Glutamatergic neuron (in vitro differentiated cells): ENCODE measurements at regions not wholly inside any gene's neighbourhood (a gene's known extent, or its start where the extent isn't known, plus 50 kb on each side); places are given as distances from the start of the nearest gene placed in this dataset.

Experiments
- DNase-seq: peaks from one replicate; pipeline ENCODE4 v3.0.0; 2022
- H3K27ac Mint-ChIP-seq: one replicate; pipeline ENCODE4 v1.8.0; 2020; ENCODE audit warnings: mild to moderate bottlenecking, mixed read lengths, inconsistent platforms; ENCODE audit not compliant: unreplicated experiment
- H3K27me3 Mint-ChIP-seq: one replicate; pipeline ENCODE4 v1.8.0; 2020; ENCODE audit warnings: mild to moderate bottlenecking, moderate library complexity, mixed read lengths, inconsistent platforms; ENCODE audit not compliant: unreplicated experiment
- H3K36me3 Mint-ChIP-seq: one replicate; pipeline ENCODE4 v1.8.0; 2020; ENCODE audit warnings: mild to moderate bottlenecking, mixed read lengths, inconsistent platforms; ENCODE audit not compliant: unreplicated experiment
- H3K4me1 Mint-ChIP-seq: one replicate; pipeline ENCODE4 v1.8.0; 2020; ENCODE audit warnings: mild to moderate bottlenecking, low read depth, mixed read lengths, inconsistent platforms; ENCODE audit not compliant: unreplicated experiment
- H3K4me3 Mint-ChIP-seq: one replicate; pipeline ENCODE4 v1.8.0; 2020; ENCODE audit warnings: mild to moderate bottlenecking, mixed read lengths, inconsistent platforms; ENCODE audit not compliant: unreplicated experiment
- H3K9me3 Mint-ChIP-seq: one replicate; pipeline ENCODE4 v1.8.0; 2020; ENCODE audit warnings: mild to moderate bottlenecking, moderate library complexity, mixed read lengths, inconsistent platforms; ENCODE audit not compliant: unreplicated experiment
- CTCF ChIP-seq: fragments of 200-600 bp; sonication (generic); IDR thresholded peaks from one replicate; pipeline ENCODE4 v1.5.0; 2021; ENCODE audit not compliant: partially characterized antibody, unreplicated experiment

- peaks cover 5% of the 10 kb centered on the region for H3K27me3 Mint-ChIP-seq
- H3K27ac Mint-ChIP-seq, result no peak overlapping the region
- no peaks in the 10 kb centered on the region for H3K36me3 Mint-ChIP-seq
- no peak overlapping the region for H3K4me3 Mint-ChIP-seq
- no peak for DNase-seq
- H3K4me1 Mint-ChIP-seq, result peaks cover 12% of the 10 kb centered on the region
- no peaks in the 10 kb centered on the region for H3K9me3 Mint-ChIP-seq
- no peak for TF ChIP-seq CTCF
Measured at GRCh38 chr1:39144924-39145323, 59.6 kb upstream of the MACF1 start.

GRCh38 chr1:39145331-39145965 is 59.0 kb upstream of the MACF1 start:
- no peak for DNase-seq
- TF ChIP-seq CTCF, result no peak
- Mint-ChIP-seq H3K4me3 (no peak overlapping the region), H3K9me3 (no peaks in the 10 kb centered on the region), H3K27ac (no peak overlapping the region), H3K36me3 (no peaks in the 10 kb centered on the region), H3K4me1 (peaks cover 12% of the 10 kb centered on the region), H3K27me3 (peaks cover 5% of the 10 kb centered on the region)

GRCh38 chr1:39146681-39147080 is 57.8 kb upstream of the MACF1 start:
- no peak overlapping the region for H3K27ac Mint-ChIP-seq
- H3K9me3 Mint-ChIP-seq, result no peaks in the 10 kb centered on the region
- DNase-seq, result no peak
- no peak for TF ChIP-seq CTCF
- H3K36me3 Mint-ChIP-seq, result no peaks in the 10 kb centered on the region
- H3K4me1 Mint-ChIP-seq, result peaks cover 14% of the 10 kb centered on the region
- peaks cover 5% of the 10 kb centered on the region for H3K27me3 Mint-ChIP-seq
- H3K4me3 Mint-ChIP-seq, result no peak overlapping the region

- peaks cover 12% of the 10 kb centered on the region for H3K4me1 Mint-ChIP-seq
- no peak overlapping the region for H3K4me3 Mint-ChIP-seq
- no peak overlapping the region for H3K27ac Mint-ChIP-seq
- no peaks in the 10 kb centered on the region for H3K9me3 Mint-ChIP-seq
- no peak for DNase-seq
- peaks cover 5% of the 10 kb centered on the region for H3K27me3 Mint-ChIP-seq
- no peaks in the 10 kb centered on the region for H3K36me3 Mint-ChIP-seq
- no peak for TF ChIP-seq CTCF
Measured at GRCh38 chr1:39147099-39148025, 57.1 kb upstream of the MACF1 start.

- Mint-ChIP-seq H3K27ac (no peak overlapping the region), H3K4me1 (peaks cover 15% of the 10 kb centered on the region)
Measured at GRCh38 chr1:39148942-39149341, 55.6 kb upstream of the MACF1 start.

More at GRCh38 chr1:39148942-39149341, 55.6 kb upstream of the MACF1 start:
- H3K36me3 Mint-ChIP-seq, result no peaks in the 10 kb centered on the region
- H3K9me3 Mint-ChIP-seq, result no peaks in the 10 kb centered on the region
- no peak for TF ChIP-seq CTCF
- DNase-seq, result no peak
- H3K27me3 Mint-ChIP-seq, result peaks cover 5% of the 10 kb centered on the region
- no peak overlapping the region for H3K4me3 Mint-ChIP-seq
